GM10248 (cell line): ENCODE measurements at regions not wholly inside any gene's neighbourhood (a gene's known extent, or its start where the extent isn't known, plus 50 kb on each side); places are given as distances from the start of the nearest gene placed in this dataset.

Source experiments
- CTCF ChIA-PET: fragments of 300-600 bp; sonication (Branson Sonifier 250); formaldehyde crosslinking; extraction: SDS; loops from one replicate; lab custom pipeline; 2021; ENCODE audit warnings: antibody characterized with exemption; lab: Yijun Ruan, JAX
- POLR2A ChIA-PET: fragments of 350-650 bp; sonication (Branson Sonifier 250); formaldehyde crosslinking; extraction: SDS; loops from one replicate; lab custom pipeline; 2020; ENCODE audit warnings: antibody characterized with exemption; lab: Yijun Ruan, JAX
- DNase-seq: peaks from one replicate; pipeline ENCODE4 v3.0.0; 2012; ENCODE audit errors: extremely low spot score
- CTCF ChIP-seq: IDR thresholded peaks from 2 replicates; pipeline ENCODE4 v1.5.1; 2012; ENCODE audit warnings: mild to moderate bottlenecking, low read depth; ENCODE audit errors: extremely low read depth, missing control alignments, control extremely low read depth

- ChIA-PET POLR2A (no interaction called here), CTCF (interaction anchor here (0.9 kb wide), 1 partner anchor 21 kb away, joined by 3 read pairs; no protein-coding TSS in a partner anchor)
- TF ChIP-seq CTCF, result no peak
- DNase-seq, result no peak
These were observed 252.8 kb downstream of the REEP3 start for GRCh38 chr10:63773962-63774361.

- DNase-seq, result no peak
- CTCF ChIA-PET, result no interaction called here
- POLR2A ChIA-PET, result no interaction called here
These were observed 258.9 kb downstream of the REEP3 start for GRCh38 chr10:63780101-63780500.

GRCh38 chr10:63781226-63781625 is 260.0 kb downstream of the REEP3 start:
- no peak for DNase-seq
- TF ChIP-seq CTCF, result no peak
- POLR2A ChIA-PET, result no interaction called here
- CTCF ChIA-PET, result no interaction called here

More at GRCh38 chr10:63780101-63780500, 258.9 kb downstream of the REEP3 start:
- TF ChIP-seq CTCF, result no peak

- CTCF ChIA-PET, result interaction anchor here (1.0 to 1.8 kb wide), 4 partner anchors 16 to 684 kb away, joined by 3 to 5 read pairs (median 3); no protein-coding TSS in a partner anchor
- no peak for TF ChIP-seq CTCF
- no peak for DNase-seq
- POLR2A ChIA-PET, result no interaction called here
These were observed 262.7 kb downstream of the REEP3 start for GRCh38 chr10:63783882-63784281.

GRCh38 chr10:63788152-63788821 is 267.1 kb downstream of the REEP3 start:
- POLR2A ChIA-PET, result no interaction called here
- no peak for TF ChIP-seq CTCF
- no peak for DNase-seq
- CTCF ChIA-PET, result no interaction called here

- no peak for DNase-seq
- no peak for TF ChIP-seq CTCF
- POLR2A ChIA-PET, result no interaction called here
- CTCF ChIA-PET, result no interaction called here
These were observed 274.1 kb downstream of the REEP3 start for GRCh38 chr10:63795094-63795860.
